Transverse colon (tissue), 4 donors: ENCODE measurements at regions not wholly inside any gene's neighbourhood (a gene's known extent, or its start where the extent isn't known, plus 50 kb on each side); places are given as distances from the start of the nearest gene placed in this dataset.

Source experiments
- EP300 ChIP-seq: sonication (generic); formaldehyde crosslinking; IDR thresholded peaks from one replicate; pipeline ENCODE4 v1.6.1; 2017; ENCODE audit warnings: antibody characterized with exemption, low read depth
- POLR2A ChIP-seq: fragments of 450-650 bp; IDR thresholded peaks from one replicate; pipeline ENCODE4 v1.6.1; 2016; ENCODE audit warnings: antibody characterized with exemption, mild to moderate bottlenecking, moderate library complexity
- POLR2AphosphoS5 ChIP-seq, 3 donors: sonication (generic); formaldehyde crosslinking; IDR thresholded peaks; one replicate each; pipeline ENCODE4 v1.6.1; 2016; ENCODE audit warnings: antibody characterized with exemption in 3 of 3
- TF ChIP-seq, protein P1 (sequence below), 5 experiments: fragments of 200-600 bp in 3 of 5; fragments of 450-650 bp in 2 of 5; sonication (generic) in 3 of 5; IDR thresholded peaks; 1 replicate in 2 of 5; 2 replicates in 3 of 5; pipeline ENCODE4 v1.5.1; 2016 to 2017; ENCODE audit warnings: antibody characterized with exemption in 5 of 5, inconsistent platforms in 3 of 5, mild to moderate bottlenecking in 2 of 5, moderate library complexity in 1 of 5

DNA sequence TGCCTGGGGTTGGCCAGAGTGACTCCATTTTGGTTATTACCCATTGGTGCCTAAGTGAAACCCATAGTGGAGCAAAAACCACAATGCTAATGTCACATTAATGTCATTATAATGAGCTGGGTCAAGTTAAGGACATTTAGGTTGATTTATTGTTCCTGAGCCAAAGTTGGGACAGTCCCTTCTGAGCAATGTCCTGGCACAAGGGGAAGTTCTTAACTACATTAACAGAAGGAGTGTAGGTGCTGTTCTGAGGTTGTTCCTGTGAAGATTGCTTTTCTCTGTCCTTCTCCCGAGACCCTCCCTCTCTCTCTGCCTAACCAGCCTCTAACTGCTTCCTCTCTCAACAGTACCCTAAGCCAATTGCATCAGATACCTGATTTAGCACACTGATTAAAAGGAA lies 1956.8 kb upstream of the PCDH10 start:
- TF ChIP-seq, protein P1, sequence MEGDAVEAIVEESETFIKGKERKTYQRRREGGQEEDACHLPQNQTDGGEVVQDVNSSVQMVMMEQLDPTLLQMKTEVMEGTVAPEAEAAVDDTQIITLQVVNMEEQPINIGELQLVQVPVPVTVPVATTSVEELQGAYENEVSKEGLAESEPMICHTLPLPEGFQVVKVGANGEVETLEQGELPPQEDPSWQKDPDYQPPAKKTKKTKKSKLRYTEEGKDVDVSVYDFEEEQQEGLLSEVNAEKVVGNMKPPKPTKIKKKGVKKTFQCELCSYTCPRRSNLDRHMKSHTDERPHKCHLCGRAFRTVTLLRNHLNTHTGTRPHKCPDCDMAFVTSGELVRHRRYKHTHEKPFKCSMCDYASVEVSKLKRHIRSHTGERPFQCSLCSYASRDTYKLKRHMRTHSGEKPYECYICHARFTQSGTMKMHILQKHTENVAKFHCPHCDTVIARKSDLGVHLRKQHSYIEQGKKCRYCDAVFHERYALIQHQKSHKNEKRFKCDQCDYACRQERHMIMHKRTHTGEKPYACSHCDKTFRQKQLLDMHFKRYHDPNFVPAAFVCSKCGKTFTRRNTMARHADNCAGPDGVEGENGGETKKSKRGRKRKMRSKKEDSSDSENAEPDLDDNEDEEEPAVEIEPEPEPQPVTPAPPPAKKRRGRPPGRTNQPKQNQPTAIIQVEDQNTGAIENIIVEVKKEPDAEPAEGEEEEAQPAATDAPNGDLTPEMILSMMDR (IDR thresholded peaks at IDR 0.05), result no peak
- no peak for TF ChIP-seq POLR2A
- TF ChIP-seq EP300, result no peak
- no peak for TF ChIP-seq POLR2AphosphoS5 (IDR thresholded peaks at IDR 0.05)
